ENCODE measurements at regions not wholly inside any gene's neighbourhood (a gene's known extent, or its start where the extent isn't known, plus 50 kb on each side); places are given as distances from the start of the nearest gene placed in this dataset.

DNA sequence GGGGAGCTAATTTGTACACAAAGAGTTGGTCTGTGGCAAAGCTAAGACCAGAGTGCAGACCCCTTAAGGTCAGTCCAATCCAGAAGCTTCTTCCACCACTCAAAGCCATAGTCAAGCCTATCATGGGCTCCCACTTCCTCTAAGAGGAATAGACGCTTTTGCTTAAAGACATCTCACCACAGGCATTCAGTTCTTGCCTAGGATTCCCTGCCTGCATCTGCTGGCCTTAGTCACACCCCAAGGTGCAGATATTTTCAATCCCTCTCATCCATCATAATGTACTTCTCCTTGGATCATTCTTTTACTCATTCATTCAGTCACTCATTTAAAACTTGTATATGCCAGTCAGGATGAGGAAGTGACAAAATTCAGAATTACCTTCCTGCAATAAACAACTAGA, 179.6 kb upstream of the STT3B start:
- POLR2A ChIA-PET = no interaction called here
- Mint-ChIP-seq H3K36me3 (ENCODE audit: low read depth) (no peaks in the 10 kb centered on the region), H3K27ac (no peak overlapping the region), H3K4me3 (no peak overlapping the region), H3K4me1 (ENCODE audit: low read depth) (peaks cover 9% of the 10 kb centered on the region), H3K27me3 (no peaks in the 10 kb centered on the region), H3K9me3 (peaks cover 6% of the 10 kb centered on the region)
- no peak for ATAC-seq
- TF ChIP-seq, protein P1, sequence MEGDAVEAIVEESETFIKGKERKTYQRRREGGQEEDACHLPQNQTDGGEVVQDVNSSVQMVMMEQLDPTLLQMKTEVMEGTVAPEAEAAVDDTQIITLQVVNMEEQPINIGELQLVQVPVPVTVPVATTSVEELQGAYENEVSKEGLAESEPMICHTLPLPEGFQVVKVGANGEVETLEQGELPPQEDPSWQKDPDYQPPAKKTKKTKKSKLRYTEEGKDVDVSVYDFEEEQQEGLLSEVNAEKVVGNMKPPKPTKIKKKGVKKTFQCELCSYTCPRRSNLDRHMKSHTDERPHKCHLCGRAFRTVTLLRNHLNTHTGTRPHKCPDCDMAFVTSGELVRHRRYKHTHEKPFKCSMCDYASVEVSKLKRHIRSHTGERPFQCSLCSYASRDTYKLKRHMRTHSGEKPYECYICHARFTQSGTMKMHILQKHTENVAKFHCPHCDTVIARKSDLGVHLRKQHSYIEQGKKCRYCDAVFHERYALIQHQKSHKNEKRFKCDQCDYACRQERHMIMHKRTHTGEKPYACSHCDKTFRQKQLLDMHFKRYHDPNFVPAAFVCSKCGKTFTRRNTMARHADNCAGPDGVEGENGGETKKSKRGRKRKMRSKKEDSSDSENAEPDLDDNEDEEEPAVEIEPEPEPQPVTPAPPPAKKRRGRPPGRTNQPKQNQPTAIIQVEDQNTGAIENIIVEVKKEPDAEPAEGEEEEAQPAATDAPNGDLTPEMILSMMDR (IDR thresholded peaks at IDR 0.05) = no peak
- intact Hi-C loops (cut with micrococcal nuclease) = no loop called here
- CTCF ChIA-PET = no interaction called here
- DNase-seq = no peak

DNA sequence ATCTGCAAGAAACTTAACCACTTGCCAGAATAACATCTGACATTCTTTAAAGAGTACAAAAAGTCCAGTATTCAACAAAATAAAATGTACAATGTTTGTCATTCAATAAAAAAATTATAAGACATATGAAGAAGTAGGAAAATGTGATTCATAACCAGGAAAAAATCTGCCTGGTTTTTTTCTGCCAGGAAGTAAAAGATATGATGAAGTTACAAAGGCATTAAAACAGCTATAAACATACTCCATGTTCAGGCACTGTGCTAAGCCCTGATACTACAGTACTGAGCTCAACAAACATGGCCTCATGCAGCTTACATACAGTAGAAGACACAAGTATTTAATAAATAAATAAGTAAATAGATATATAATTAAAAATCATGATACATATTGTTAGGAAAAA, 178.4 kb upstream of the STT3B start:
- ChIA-PET POLR2A (no interaction called here), CTCF (interaction anchor here (0.6 kb wide), 1 partner anchor 755 kb away, joined by 3 read pairs; no protein-coding TSS in a partner anchor)
- Mint-ChIP-seq H3K27me3 (no peaks in the 10 kb centered on the region), H3K27ac (no peak overlapping the region), H3K36me3 (ENCODE audit: low read depth) (no peaks in the 10 kb centered on the region), H3K9me3 (peaks cover 6% of the 10 kb centered on the region), H3K4me1 (ENCODE audit: low read depth) (peaks cover 9% of the 10 kb centered on the region), H3K4me3 (no peak overlapping the region)
- TF ChIP-seq, protein P1 (IDR thresholded peaks at IDR 0.05) = no peak
- DNase-seq (no peak), ATAC-seq (no peak)
- intact Hi-C loops (cut with micrococcal nuclease) = no loop called here

DNA sequence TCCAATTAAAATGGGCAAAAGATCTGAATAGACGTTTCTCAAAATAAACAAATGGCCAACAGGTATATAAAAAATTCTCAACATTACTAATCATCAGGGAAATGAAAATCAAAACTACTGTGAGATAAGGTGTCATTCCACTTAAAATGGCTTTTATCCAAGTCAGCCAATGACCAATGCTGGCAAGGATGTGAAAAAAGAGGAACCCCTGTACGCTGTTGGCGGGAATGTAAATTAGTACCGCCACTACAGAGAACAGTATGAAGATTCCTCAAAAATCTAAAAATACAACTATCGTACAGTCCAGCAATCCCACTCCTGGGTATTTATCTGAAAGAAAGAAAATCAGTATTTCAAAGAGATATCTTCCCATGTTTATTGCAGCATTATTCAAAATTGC, 176.9 kb upstream of the STT3B start:
- Mint-ChIP-seq H3K27ac (no peak overlapping the region), H3K27me3 (no peaks in the 10 kb centered on the region), H3K9me3 (peaks cover 6% of the 10 kb centered on the region), H3K4me3 (no peak overlapping the region), H3K36me3 (ENCODE audit: low read depth) (no peaks in the 10 kb centered on the region), H3K4me1 (ENCODE audit: low read depth) (peaks cover 9% of the 10 kb centered on the region)
- DNase-seq (no peak), ATAC-seq (no peak)
- ChIA-PET POLR2A (no interaction called here), CTCF (no interaction called here)
- TF ChIP-seq, protein P1 (IDR thresholded peaks at IDR 0.05) = no peak
- intact Hi-C loops (cut with micrococcal nuclease) = no loop called here

DNA sequence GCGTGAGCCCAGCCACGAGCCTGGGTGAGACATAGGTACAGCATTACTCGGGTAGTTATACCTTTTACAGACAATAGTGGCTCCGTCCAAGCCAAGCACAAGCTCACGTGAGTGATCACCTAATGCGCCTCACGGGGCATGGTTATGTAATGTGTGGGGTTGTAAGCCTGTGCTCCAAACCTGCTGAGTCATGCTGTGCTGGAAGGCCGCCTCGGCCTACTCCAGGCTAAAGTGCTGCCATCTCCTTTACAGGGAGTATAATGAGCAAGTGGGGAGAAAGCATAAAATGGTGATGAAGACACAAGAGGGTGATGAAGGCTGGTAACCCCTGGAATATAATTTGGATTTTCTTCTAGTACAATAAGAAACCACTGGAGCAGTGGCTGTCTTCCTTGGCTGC, 175.8 kb upstream of the STT3B start:
- no peak overlapping the region for H3K27ac Mint-ChIP-seq
- H3K9me3 Mint-ChIP-seq = peaks cover 6% of the 10 kb centered on the region
- TF ChIP-seq, protein P1 (IDR thresholded peaks at IDR 0.05) = no peak
- DNase-seq (peak; percentile 9), ATAC-seq (no peak)
- H3K36me3 Mint-ChIP-seq (ENCODE audit: low read depth) = no peaks in the 10 kb centered on the region
- H3K27me3 Mint-ChIP-seq = no peaks in the 10 kb centered on the region
- POLR2A ChIA-PET = no interaction called here
- CTCF ChIA-PET = interaction anchor here (1.3 kb wide), 1 partner anchor 25 kb away, joined by 3 read pairs; no protein-coding TSS in a partner anchor
- H3K4me1 Mint-ChIP-seq (ENCODE audit: low read depth) = peaks cover 9% of the 10 kb centered on the region
- no peak overlapping the region for H3K4me3 Mint-ChIP-seq
- intact Hi-C loops (cut with micrococcal nuclease) = no loop called here

DNA sequence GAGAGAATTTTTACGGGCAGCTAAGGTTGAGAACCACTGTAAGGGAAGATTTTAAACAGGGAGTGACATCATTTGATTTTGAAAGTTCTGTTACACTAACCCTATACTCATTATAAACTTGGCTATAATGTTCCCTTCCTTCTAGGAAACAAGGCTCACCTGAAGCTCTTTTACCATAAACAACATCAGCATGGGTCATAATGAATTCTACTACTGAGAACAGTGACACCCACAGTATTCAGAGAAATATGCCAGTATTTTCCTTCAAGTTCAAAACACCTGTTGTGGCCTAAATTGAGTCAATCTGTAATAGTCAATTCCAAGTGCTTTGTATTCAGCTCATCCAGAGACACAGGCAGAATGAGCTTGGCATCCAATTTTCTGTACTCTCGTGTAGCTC, 175.3 kb upstream of the STT3B start:
- TF ChIP-seq, protein P1 (IDR thresholded peaks at IDR 0.05) = no peak
- peak overlapping the region; percentile 19 for H3K27ac Mint-ChIP-seq
- H3K4me3 Mint-ChIP-seq = no peak overlapping the region
- no peaks in the 10 kb centered on the region for H3K27me3 Mint-ChIP-seq
- ChIA-PET POLR2A (no interaction called here), CTCF (interaction anchor here (1.3 kb wide), 1 partner anchor 25 kb away, joined by 3 read pairs; no protein-coding TSS in a partner anchor)
- intact Hi-C loops (cut with micrococcal nuclease) = no loop called here
- peaks cover 9% of the 10 kb centered on the region for H3K4me1 Mint-ChIP-seq (ENCODE audit: low read depth)
- no peaks in the 10 kb centered on the region for H3K36me3 Mint-ChIP-seq (ENCODE audit: low read depth)
- peaks cover 6% of the 10 kb centered on the region for H3K9me3 Mint-ChIP-seq
- no peak for DNase-seq
- ATAC-seq = peak; percentile 58
